IMR-90 (cell line): ENCODE measurements at regions not wholly inside any gene's neighbourhood (a gene's known extent, or its start where the extent isn't known, plus 50 kb on each side); places are given as distances from the start of the nearest gene placed in this dataset.

Source experiments
- ATAC-seq: fragments of 200-7000 bp; cut with Tn5 transposase; 2 replicates; pipeline ENCODE4 v1.9.1; 2020; ENCODE audit warnings: low read depth, mild to moderate bottlenecking, moderate library complexity
- BruUV-seq: library from RNA; stranded (reverse); fragments of 400-500 nt; replicated peaks from 2 replicates; lab custom pipeline; 2021; lab: Mats Ljungman, UMichigan
- CTCF ChIA-PET: fragments of 300-600 bp; formaldehyde crosslinking; extraction: SDS; loops from one replicate; lab custom pipeline; 2021; ENCODE audit warnings: antibody characterized with exemption; lab: Yijun Ruan, JAX
- POLR2A ChIA-PET: fragments of 300-600 bp; sonication (Branson Sonifier 250); formaldehyde crosslinking; loops from one replicate; lab custom pipeline; 2022; ENCODE audit warnings: antibody characterized with exemption; ENCODE audit not compliant: unreplicated experiment; lab: Charles Lee
- DNase-seq: peaks from one replicate; pipeline ENCODE4 v3.0.0; 2013
- H2AFZ ChIP-seq: replicated peaks from 2 replicates; pipeline ENCODE3; 2013; ENCODE audit warnings: low read length, mild to moderate bottlenecking; ENCODE audit not compliant: poor library complexity
- H2AK5ac ChIP-seq: 2 replicates; pipeline ENCODE4 v1.6.1; 2013; ENCODE audit warnings: low read depth, low read length, inconsistent platforms
- H2AK9ac ChIP-seq: replicated peaks from 2 replicates; pipeline ENCODE3; 2013; ENCODE audit warnings: mild to moderate bottlenecking, low read depth, low read length, moderate library complexity; ENCODE audit not compliant: poor library complexity
- H2BK120ac ChIP-seq: 2 replicates; pipeline ENCODE4 v1.6.1; 2013; ENCODE audit warnings: low read depth, low read length, inconsistent platforms
- H2BK15ac ChIP-seq: 3 replicates; pipeline ENCODE4 v1.6.1; 2013; ENCODE audit warnings: low read depth, low read length, inconsistent platforms
- H2BK20ac ChIP-seq: 2 replicates; pipeline ENCODE4 v1.6.1; 2013; ENCODE audit warnings: low read depth, mild to moderate bottlenecking, inconsistent platforms, low read length, moderate library complexity
- H2BK5ac ChIP-seq: 2 replicates; pipeline ENCODE4 v1.6.1; 2013; ENCODE audit warnings: mild to moderate bottlenecking, low read depth, low read length, inconsistent platforms; ENCODE audit not compliant: poor library complexity, severe bottlenecking
- H3K14ac ChIP-seq: replicated peaks from 2 replicates; pipeline ENCODE4 v1.6.1; 2013; ENCODE audit warnings: low read depth, low read length, inconsistent platforms
- H3K18ac ChIP-seq: 2 replicates; pipeline ENCODE4 v1.6.1; 2013; ENCODE audit warnings: low read depth, low read length, control low read depth
- H3K23ac ChIP-seq: 2 replicates; pipeline ENCODE4 v1.6.1; 2013; ENCODE audit warnings: low read depth, low read length, inconsistent platforms
- H3K27ac ChIP-seq: 2 replicates; pipeline ENCODE4 v1.5.1; 2013; ENCODE audit warnings: mild to moderate bottlenecking, control low read depth, low read length; ENCODE audit not compliant: insufficient read depth
- H3K27me3 ChIP-seq: 2 replicates; pipeline ENCODE4 v1.6.1; 2013; ENCODE audit warnings: low read length; ENCODE audit not compliant: control insufficient read depth, insufficient read depth
- H3K36me3 ChIP-seq: 2 replicates; pipeline ENCODE4 v1.6.1; 2013; ENCODE audit warnings: low read length, mixed read lengths; ENCODE audit not compliant: control insufficient read depth, insufficient read depth
- H3K4ac ChIP-seq: 2 replicates; pipeline ENCODE4 v1.6.1; 2013; ENCODE audit warnings: low read depth, low read length, inconsistent platforms
- H3K4me1 ChIP-seq: 2 replicates; pipeline ENCODE4 v1.6.1; 2013; ENCODE audit warnings: low read length, mixed read lengths; ENCODE audit not compliant: control insufficient read depth, insufficient read depth
- H3K4me2 ChIP-seq: 2 replicates; pipeline ENCODE4 v1.6.1; 2013; ENCODE audit warnings: low read depth, mild to moderate bottlenecking, control low read depth, low read length, moderate library complexity
- H3K4me3 ChIP-seq: 2 replicates; pipeline ENCODE4 v1.5.1; 2013; ENCODE audit warnings: low read depth, mild to moderate bottlenecking, control low read depth, low read length, moderate library complexity; ENCODE audit not compliant: insufficient read depth
- H3K56ac ChIP-seq: 2 replicates; pipeline ENCODE4 v1.6.1; 2013; ENCODE audit warnings: low read length, inconsistent platforms; ENCODE audit not compliant: insufficient read depth; ENCODE audit errors: extremely low read depth
- H3K79me1 ChIP-seq, 2 experiments: 2 replicates each; pipeline ENCODE4 v1.6.1; 2013; ENCODE audit warnings: low read length in 2 of 2, inconsistent platforms in 1 of 2, low read depth in 1 of 2
- H3K9ac ChIP-seq: 2 replicates; pipeline ENCODE4 v1.6.1; 2013; ENCODE audit warnings: low read depth, low read length, control low read depth
- H3K9me1 ChIP-seq: 2 replicates; pipeline ENCODE4 v1.6.1; 2013; ENCODE audit warnings: low read length, inconsistent platforms; ENCODE audit not compliant: insufficient read depth
- H3K9me3 ChIP-seq: 2 replicates; pipeline ENCODE4 v1.6.1; 2013; ENCODE audit warnings: low read length; ENCODE audit not compliant: control insufficient read depth, insufficient read depth
- H4K20me1 ChIP-seq: 2 replicates; pipeline ENCODE4 v1.6.1; 2013; ENCODE audit warnings: low read length, inconsistent platforms; ENCODE audit not compliant: insufficient read depth
- H4K5ac ChIP-seq: 2 replicates; pipeline ENCODE4 v1.6.1; 2013; ENCODE audit warnings: mild to moderate bottlenecking, low read depth, low read length, control low read depth
- H4K8ac ChIP-seq, 2 experiments: 2 replicates each; pipeline ENCODE4 v1.6.1; 2013; ENCODE audit warnings: low read depth in 2 of 2, low read length in 2 of 2, control low read depth in 1 of 2, inconsistent platforms in 1 of 2
- H4K91ac ChIP-seq: 2 replicates; pipeline ENCODE4 v1.6.1; 2013; ENCODE audit warnings: low read depth, low read length, inconsistent platforms; ENCODE audit not compliant: insufficient read depth
- CTCF ChIP-seq: conservative IDR thresholded peaks from 2 replicates; pipeline ENCODE4 v1.5.1; 2012; ENCODE audit warnings: mild to moderate bottlenecking, low read depth, low read length, improper control_type of control experiment
- RAD21 ChIP-seq: IDR thresholded peaks from 2 replicates; pipeline ENCODE4 v1.6.1; 2012; ENCODE audit warnings: low read length, improper control_type of control experiment
- RCOR1 ChIP-seq: IDR thresholded peaks from 2 replicates; pipeline ENCODE4 v1.6.1; 2012; ENCODE audit warnings: mild to moderate bottlenecking, low read length, improper control_type of control experiment; ENCODE audit not compliant: insufficient replicate concordance
- SMC3 ChIP-seq: fragments of 150-350 bp; IDR thresholded peaks from 2 replicates; pipeline ENCODE4 v1.6.1; 2016; ENCODE audit warnings: low read depth, mild to moderate bottlenecking, antibody characterized with exemption, low read length, moderate library complexity
- WGBS, 2 experiments: methylation state at CpG; one replicate each; pipeline versions ENCODE4 v1.1.5 to v1.1.7; 2013; ENCODE audit warnings: missing lambda C conversion rate in 2 of 2; ENCODE audit not compliant: insufficient read length in 1 of 2; ENCODE audit errors: extremely low coverage in 2 of 2; 5-methylcytosine and 5-hydroxymethylcytosine counted together
- dilution Hi-C: fragments of 300-500 bp; cut with HindIII; formaldehyde crosslinking; loops from one replicate; pipeline ENCODE4 v1.14.3; 2018; ENCODE audit warnings: low sequenced_read_pairs; ENCODE audit not compliant: unreplicated experiment
- in situ Hi-C: fragments of 300-500 bp; cut with MboI; formaldehyde crosslinking; loops from 3 replicates; pipeline ENCODE4 v1.14.3; 2019; ENCODE audit warnings: low sequenced_read_pairs, inconsistent platforms, mixed read lengths
- intact Hi-C: fragments of 100-400 bp; cut with micrococcal nuclease; formaldehyde crosslinking; loops from 2 replicates; pipeline ENCODE4 v1.10.0; 2022

GRCh38 chr2:211157856-211158463 lies 601.6 kb downstream of the CPS1 start:
- Histone ChIP-seq H3K27ac (no peak overlapping the region), H3K9me3 (no peaks in the 10 kb centered on the region), H3K27me3 (no peaks in the 10 kb centered on the region), H3K4me2 (no peak overlapping the region), H3K14ac (no peak overlapping the region), H2AFZ (no peak overlapping the region), H3K18ac (no peak overlapping the region), H3K9ac (no peak overlapping the region), H3K4me3 (no peak overlapping the region), H4K8ac (no peak overlapping the region), H2BK15ac (no peak overlapping the region), H3K36me3 (no peaks in the 10 kb centered on the region), H3K56ac (no peak overlapping the region), H3K9me1 (no peaks in the 10 kb centered on the region), H2AK5ac (no peak overlapping the region), H2AK9ac (no peak overlapping the region), H2BK120ac (no peak overlapping the region), H3K79me1 (no peaks in the 10 kb centered on the region), H2BK5ac (no peak overlapping the region), H3K4me1 (no peaks in the 10 kb centered on the region), H4K91ac (no peak overlapping the region), H4K20me1 (no peaks in the 10 kb centered on the region), H2BK20ac (no peak overlapping the region), H3K4ac (no peak overlapping the region), H3K23ac (no peak overlapping the region), H4K5ac (no peak overlapping the region)
- WGBS, 2 experiments: no CpG with 5 or more reads among the region's 5 CpGs
- intact Hi-C loops: loop anchor here (1.0 to 5.0 kb wide), 3 partner anchors 541 to 711 kb away; no protein-coding TSS in a partner anchor
- peak; percentile 36 for DNase-seq
- TF ChIP-seq RCOR1 (no peak), CTCF (peak; percentile 58), SMC3 (peak; percentile 49), RAD21 (peak; percentile 41; the same call in 1 of the 2 replicates)
- ChIA-PET POLR2A (no interaction called here), CTCF (interaction anchor here (0.6 to 0.9 kb wide), 2 partner anchors 46 to 1492 kb away, joined by 3 to 4 read pairs; no protein-coding TSS in a partner anchor)
- no peak for ATAC-seq
- BruUV-seq: no TSS peak
- in situ Hi-C loops: loop anchor here (25.0 kb wide), 1 partner anchor 546 kb away; no protein-coding TSS in a partner anchor
- dilution Hi-C loops: no loop called here
